GM18907 (cell line): ENCODE measurements at regions not wholly inside any gene's neighbourhood (a gene's known extent, or its start where the extent isn't known, plus 50 kb on each side); places are given as distances from the start of the nearest gene placed in this dataset.
"Not testable (repeated sequence)": the region's sequence is repeated elsewhere in the genome, so short reads cannot be mapped to it uniquely, and the experiment has no call there.

Experiments used
- ATAC-seq: cut with Tn5 transposase; IDR thresholded peaks from one replicate; pipeline ENCODE4 v1.9.1; 2021; ENCODE audit warnings: mild to moderate bottlenecking, moderate library complexity; ENCODE audit not compliant: unreplicated experiment

DNA sequence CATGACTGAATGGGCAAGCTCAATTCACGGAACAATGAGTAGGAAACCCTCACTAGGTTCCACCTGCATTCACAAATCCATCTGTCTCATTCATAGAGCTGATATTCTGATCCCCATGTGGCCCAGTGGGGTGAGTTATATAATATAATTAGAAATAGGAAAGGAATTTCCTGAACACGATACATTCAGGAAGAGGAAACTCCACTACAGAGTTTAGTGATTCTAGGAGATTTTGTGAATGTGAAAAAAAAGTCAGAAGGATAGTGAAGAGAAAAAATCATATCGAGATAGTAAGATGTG is 471.2 kb downstream of the GASK1B start:
- ATAC-seq = no peak

- no peak for ATAC-seq
Observed at GRCh38 chr4:157700898-157701694, 471.7 kb downstream of the GASK1B start.

DNA sequence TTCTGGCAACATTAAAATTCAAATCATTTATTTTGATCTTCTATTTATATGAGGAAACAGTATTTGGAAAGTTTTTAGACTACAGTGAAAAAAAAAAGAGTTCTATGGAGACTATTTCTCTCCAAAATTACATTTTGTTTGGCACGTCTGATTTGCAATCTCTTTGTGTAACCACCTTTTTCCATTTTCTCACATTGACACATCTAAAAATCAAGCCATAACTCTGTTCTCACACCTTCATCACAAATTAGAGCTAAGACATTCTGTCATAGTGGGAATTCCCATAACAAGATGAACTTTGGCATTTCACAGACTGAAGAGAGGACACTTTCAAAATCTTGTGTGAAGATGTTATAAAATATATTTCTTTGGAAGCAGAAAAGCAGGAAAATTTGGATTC is 468.9 kb downstream of the GRIA2 start:
- ATAC-seq = no peak

DNA sequence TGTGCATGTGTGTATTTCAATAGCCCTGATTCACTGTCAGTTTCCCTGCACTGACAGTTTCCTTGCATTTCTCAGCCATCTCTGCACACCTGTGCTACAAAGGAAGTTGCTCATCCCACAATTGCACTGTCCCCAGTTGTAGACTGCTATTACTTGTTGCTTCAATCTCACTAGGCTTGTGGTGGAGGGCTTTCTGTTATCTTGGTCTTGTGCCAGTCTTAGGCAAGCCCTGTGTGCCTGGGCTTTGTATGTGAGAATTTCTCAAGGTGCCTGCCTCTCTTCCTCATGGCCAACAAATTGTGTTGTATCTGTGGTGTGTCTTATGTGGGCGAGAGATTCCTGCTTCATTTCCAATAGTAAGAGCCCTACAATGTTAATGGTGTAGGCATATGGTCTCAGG is 467.4 kb downstream of the GRIA2 start:
- ATAC-seq = no peak

DNA sequence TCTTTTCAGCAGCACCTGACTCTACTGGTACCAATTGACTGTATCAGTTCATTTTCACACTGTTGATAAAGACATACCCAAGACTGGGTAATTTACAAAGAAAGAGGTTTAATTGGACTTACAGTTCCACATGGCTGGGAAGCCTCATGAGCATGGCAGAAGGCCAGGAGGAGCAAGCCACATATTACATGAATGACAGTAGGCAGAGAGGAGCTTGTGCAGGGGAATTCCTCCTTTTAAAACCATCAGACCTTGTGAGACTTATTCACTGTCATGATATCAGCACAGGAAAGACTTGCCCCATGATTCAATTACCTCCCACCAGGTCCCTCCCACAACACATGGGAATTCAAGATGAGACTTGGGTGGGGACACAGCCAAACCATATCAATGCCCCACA is 458.8 kb downstream of the GRIA2 start:
- ATAC-seq = not testable (repeated sequence)

- no peak for ATAC-seq
Observed at GRCh38 chr4:157678478-157678877, 457.9 kb downstream of the GRIA2 start.

DNA sequence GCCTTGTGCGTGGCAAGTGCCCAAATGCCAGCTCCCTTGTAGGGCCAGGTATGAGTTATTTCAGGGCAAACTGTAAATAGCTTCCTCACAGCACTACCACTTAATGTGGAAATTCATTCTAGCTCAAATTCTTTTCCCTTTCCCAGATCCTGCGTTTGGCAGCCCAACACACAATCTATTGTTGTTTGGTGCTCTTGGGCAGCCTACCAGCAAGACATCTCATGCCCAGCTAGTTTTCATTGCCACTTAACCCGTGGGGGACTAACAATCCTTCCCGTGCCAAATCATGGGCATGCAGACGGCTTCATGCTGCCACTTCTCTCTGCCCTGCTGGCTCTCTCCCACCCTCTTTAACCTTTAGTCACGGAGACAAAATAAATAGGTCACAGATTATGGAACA is 454.2 kb downstream of the GRIA2 start:
- ATAC-seq = no peak

DNA sequence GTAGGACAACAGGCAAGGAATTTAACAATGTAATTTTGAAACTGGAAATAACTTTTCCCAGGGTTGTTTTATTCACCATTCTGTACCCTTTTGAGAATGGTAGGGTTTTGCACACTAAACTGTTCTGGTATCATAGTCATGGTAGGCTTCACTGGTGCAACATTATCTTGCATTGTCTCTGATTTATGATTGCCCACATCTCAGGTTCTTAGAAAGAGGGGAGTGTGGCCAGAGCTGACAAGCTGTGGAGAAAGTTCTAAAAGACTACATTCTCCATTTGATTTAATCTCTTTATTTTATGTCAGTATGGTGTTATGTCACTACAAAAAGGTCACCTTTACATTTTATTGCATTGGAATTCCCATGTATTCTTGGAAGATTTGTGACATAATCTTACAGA is 447.3 kb downstream of the GRIA2 start:
- ATAC-seq = no peak

- ATAC-seq = no peak
Observed at GRCh38 chr4:157664726-157665125, 444.2 kb downstream of the GRIA2 start.

DNA sequence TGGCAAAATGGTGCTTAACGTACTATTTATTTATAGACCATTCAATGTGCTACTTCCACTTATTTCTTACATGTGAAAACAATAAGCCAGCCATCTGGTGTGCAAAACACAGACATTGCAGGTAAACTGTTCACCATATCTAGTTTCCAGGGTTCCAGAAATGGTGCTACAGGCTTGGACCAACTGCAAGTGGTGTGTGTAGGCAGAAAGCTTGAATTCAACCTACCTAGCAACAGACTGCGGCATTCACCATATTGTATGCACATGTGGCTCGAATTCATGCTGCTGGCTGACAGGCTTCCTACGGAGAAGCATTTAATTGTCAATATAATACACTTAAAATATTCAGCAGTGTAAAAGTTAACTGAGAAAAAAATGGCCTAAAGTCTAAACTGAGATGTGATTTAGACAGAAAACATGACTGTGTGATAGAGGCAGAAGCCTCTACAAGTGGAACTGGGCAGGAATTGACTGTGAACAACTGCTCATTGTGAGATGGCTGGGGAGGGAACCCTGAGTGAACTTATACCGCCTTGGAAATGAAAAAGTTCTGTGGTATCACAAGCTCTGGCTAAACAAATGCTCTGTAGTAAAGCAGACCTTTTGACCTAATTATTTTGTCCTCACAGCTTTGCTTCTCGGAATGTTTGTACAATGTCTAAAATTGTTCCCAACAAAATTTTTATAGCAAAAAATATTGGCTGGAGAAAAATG is 434.7 kb downstream of the GRIA2 start:
- ATAC-seq = no peak

DNA sequence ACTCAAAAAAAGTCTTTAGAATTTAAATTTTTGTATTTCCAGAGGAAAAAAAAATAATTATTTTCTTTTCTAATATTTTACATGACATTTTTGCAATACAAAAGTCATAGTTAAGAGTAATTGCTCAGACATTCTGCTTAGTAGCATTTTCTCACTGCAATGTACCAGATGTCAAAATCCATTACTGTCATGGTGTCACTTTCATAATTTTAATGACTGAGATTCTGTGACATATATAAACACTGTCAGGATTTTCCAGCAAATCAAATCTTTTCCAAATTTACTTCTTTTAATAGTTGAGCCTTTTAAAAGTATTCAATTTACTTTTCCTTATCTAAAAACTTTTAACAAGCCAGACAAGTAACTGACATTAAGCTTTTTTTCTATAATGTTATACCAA is 422.7 kb downstream of the GRIA2 start:
- no peak for ATAC-seq

GRCh38 chr4:157634057-157634456 is 413.5 kb downstream of the GRIA2 start:
- ATAC-seq = no peak

GRCh38 chr4:157616741-157617472 is 396.4 kb downstream of the GRIA2 start:
- ATAC-seq = no peak

GRCh38 chr4:157607996-157608395 is 387.5 kb downstream of the GRIA2 start:
- ATAC-seq = no peak

DNA sequence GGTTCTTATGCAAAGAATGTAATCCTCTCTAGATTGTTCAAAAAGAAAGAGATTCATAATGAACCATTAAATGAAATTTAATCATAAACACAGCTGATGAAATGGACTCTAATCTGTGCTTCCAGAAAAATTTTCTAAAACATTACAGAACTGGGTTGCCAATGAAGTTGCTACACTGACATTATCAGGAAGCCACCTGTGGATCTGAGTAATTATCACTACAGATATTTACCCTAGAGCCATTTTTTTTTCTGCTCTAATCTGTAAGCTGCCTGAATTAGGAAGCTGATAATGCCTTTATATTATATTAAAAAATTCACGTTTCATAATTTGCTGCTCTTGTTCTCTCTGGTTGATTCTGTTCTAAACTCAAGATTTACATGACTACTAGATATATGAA is 380.1 kb downstream of the GRIA2 start:
- no peak for ATAC-seq

GRCh38 chr4:157591245-157591644 is 370.7 kb downstream of the GRIA2 start:
- ATAC-seq = no peak

- no peak for ATAC-seq
Observed at GRCh38 chr4:157590679-157591078, 370.2 kb downstream of the GRIA2 start.

- ATAC-seq = no peak
Observed at GRCh38 chr4:157587681-157588423, 367.3 kb downstream of the GRIA2 start.

- ATAC-seq = no peak
Observed at GRCh38 chr4:157582141-157582540, 361.6 kb downstream of the GRIA2 start.

DNA sequence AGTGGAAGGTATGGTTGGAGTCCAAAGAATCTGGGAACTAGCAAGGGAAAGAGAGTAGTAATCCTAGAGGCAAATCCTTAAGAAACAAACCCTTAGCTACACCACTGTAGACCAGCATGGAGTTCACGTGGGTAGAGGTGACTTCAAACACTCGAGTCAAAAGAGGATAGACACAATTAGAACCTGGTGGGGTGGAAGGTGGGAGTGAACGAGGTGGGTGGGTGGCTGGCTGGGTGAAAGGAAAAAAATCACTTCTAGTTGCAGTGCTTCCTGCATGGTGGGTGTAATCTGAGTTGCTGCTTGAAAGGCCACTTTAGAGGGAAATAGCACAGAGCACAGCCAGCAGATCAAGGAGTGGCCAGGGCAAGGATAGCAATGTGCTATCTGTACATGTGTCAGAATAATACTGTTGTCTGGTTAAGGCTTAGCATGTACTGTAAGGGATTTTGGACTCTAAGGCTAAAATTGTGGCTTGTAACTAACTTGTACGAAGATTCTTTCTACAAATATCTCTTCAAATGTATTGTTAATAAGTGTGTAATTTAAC is 356.2 kb downstream of the GRIA2 start:
- ATAC-seq = no peak

- no peak for ATAC-seq
Observed at GRCh38 chr4:157575339-157575738, 354.8 kb downstream of the GRIA2 start.
